DOHH2 (cell line): ENCODE measurements at regions not wholly inside any gene's neighbourhood (a gene's known extent, or its start where the extent isn't known, plus 50 kb on each side); places are given as distances from the start of the nearest gene placed in this dataset.

Source experiments
- CTCF ChIP-seq: fragments of 200-600 bp; sonication (generic); IDR thresholded peaks from one replicate; pipeline ENCODE4 v1.5.1; 2014; ENCODE audit warnings: antibody characterized with exemption, mild to moderate bottlenecking, low read depth, low read length; ENCODE audit not compliant: poor library complexity, severe bottlenecking
- EZH2phosphoT487 ChIP-seq: fragments of 200-600 bp; sonication (generic); IDR thresholded peaks from 2 replicates; pipeline ENCODE4 v1.6.1; 2017; ENCODE audit warnings: borderline replicate concordance, mild to moderate bottlenecking, antibody characterized with exemption, low read length, moderate library complexity, mixed read lengths

GRCh38 chr7:80311313-80311712 is 176.7 kb downstream of the GNAI1 start:
- no peak for TF ChIP-seq CTCF
- TF ChIP-seq EZH2phosphoT487 = no peak
